GM18868 (cell line): ENCODE measurements at regions not wholly inside any gene's neighbourhood (a gene's known extent, or its start where the extent isn't known, plus 50 kb on each side); places are given as distances from the start of the nearest gene placed in this dataset.
"Not testable (repeated sequence)": the region's sequence is repeated elsewhere in the genome, so short reads cannot be mapped to it uniquely, and the experiment has no call there.

Experiments used
- ATAC-seq: cut with Tn5 transposase; IDR thresholded peaks from one replicate; pipeline ENCODE4 v1.9.1; 2021; ENCODE audit warnings: mild to moderate bottlenecking, moderate library complexity; ENCODE audit not compliant: unreplicated experiment

DNA sequence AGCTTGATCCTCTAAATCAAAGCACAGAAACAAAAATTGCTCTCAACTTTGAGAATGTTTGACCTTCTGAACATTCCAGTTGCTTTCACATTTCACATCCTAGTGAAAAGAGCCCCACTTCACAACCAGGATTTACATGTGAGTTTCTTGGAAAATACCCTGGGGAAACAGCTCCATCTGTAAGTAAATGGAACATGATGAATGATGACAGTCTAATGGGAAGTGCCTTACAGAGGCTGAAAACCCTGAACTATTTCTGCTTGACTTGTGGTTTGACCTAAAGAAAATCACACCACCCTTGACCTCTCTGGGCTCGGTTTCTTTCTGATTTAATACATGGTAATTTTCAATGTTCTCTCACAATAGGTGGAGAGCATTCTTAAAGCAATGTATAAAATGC is 499.4 kb upstream of the API5 start:
- no peak for ATAC-seq

DNA sequence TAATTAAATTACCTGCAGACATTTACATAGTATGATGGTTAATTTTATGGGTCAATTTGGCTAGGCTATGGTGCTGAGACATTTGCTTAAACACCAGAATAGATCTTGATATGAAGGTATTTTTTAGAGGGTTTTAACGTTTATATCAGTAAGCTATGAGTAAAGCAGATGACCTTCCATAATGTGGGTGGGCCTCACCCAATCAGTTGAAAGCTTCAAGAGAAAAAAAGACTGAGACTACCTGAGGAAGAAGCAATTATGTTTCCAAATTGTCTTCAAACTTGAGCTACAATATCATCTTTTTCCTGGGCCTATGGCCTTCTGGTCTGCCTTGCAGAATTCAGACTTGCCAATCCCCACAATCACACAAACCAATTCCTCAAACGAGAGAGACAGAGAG is 498.8 kb upstream of the API5 start:
- ATAC-seq, result no peak

DNA sequence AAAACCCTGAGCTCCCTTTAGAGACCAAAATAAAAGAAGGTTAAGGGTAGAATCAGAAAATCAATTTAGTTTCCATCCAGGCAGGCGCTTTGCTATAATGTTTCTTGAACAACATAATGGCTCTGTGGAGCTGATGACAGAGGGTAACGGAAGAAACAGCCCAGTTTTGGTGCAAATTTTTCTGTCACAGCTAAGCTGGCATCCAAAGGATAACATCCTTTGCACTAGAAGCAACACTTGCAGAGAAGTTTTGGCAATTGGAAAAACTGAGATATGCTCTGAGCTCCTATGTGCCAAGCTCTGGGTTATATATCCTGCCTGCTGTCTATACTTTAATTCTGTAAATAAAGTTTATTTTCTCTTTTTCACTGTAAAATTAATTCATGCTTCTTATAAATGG is 495.3 kb upstream of the API5 start:
- ATAC-seq, result no peak

DNA sequence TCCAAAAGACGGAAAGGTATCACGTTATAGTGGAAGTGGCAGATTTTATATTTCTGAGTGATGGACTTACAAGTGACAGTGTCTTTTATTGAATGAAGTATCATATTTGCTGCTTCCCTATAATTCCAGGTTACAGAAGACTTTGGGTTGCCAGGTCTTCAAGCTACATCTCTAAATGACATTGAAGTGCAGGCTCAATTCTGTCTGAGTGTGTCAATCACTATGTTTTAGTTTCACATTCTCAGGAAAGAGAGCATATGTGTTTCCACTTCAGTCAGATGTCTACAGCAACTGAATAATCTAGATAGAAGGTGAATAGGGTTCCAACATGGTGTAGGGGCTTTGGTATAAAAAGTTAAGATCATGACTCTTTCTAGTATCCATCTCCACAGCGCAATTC is 492.7 kb upstream of the API5 start:
- ATAC-seq, result no peak

DNA sequence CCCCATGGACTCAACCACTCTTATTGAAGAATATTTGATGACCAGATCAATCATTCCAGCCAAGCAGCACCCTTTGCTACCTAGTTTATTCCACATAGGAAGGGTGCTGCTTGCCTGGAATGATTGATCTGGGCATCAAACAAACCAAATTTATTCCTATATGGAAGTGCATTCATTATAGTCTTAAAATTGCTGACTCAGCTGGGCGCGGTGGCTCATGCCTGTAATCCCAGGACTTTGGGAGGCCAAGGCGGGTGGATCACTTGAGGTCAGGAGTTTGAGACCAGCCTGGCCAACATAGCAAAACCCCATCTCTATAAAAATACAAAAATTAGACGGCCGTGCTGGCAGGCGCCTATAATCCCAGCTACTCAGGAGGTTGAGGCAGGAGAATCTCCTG is 489.6 kb upstream of the API5 start:
- not testable (repeated sequence) for ATAC-seq

DNA sequence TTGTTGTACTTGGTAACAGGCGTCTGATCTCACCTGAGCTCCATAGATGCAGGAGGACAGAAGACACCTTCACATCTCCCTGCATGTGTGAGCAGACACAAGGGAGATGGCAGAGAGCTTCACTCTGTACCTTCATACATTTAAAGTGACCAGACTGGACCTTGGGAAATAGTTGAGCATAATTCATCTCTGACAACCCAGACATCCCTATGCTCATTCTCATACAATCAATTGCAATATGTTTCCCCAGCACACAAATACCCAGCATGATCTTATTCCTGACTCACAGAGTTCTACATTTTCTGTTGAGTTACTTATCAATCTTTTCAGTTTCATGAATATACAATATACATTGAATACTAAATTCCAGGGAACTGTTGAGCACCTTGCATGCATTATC is 488.2 kb upstream of the API5 start:
- ATAC-seq, result no peak

DNA sequence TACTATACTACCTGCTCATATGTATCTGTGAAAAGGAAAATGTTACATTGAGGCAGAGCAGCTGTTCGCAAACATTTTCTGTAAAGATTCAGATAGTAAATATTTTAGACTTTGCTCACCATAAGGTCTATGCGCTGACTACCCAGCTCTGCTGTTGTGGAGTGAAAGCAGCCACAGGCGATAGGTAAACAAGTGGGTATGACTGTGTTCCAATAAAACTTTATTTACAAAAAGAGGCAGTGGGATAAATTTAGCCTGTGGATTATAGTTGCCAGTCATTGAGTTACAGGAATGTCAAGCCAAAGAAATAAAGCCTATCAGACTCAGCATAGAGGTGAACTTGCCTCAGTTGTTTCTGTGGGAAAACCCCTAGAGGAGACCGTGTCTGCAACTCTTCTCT is 487.7 kb upstream of the API5 start:
- ATAC-seq, result no peak

DNA sequence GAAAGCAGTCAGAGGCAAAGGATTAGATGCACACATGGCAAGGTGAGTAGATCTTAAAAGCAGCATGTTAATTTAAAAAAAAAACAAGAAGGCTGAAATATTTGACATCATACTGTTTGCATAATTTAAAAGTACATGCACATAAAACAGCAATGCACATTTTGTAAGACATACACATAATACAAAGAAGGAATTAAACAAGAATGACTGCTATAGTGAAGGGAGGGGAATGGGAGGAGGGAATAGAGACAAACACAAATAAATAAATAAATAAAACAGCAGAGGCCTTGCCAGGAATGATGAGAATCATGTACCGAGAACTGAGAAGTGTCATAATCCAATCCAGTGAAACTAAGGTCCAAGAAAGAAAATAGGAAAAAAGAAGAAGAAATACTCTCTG is 486.2 kb upstream of the API5 start:
- no peak for ATAC-seq

DNA sequence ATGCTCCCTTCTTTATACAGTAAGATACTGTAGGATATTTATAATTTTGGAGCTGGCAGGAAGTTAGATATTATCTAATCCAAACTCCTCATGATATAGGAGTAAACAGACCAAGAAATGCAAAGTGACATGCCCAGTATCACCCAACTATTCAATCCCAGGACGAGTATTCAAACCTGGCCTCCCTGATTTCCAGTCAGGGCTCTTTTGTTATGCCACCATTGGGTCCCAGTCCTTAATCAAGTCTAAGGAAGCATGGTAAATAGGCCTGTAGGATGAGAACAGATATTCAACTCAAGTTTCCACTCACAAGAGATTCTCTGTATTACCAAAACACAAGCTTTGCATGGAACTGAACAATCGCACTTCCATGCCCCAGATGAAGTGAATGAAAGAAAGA is 484.0 kb upstream of the API5 start:
- no peak for ATAC-seq

DNA sequence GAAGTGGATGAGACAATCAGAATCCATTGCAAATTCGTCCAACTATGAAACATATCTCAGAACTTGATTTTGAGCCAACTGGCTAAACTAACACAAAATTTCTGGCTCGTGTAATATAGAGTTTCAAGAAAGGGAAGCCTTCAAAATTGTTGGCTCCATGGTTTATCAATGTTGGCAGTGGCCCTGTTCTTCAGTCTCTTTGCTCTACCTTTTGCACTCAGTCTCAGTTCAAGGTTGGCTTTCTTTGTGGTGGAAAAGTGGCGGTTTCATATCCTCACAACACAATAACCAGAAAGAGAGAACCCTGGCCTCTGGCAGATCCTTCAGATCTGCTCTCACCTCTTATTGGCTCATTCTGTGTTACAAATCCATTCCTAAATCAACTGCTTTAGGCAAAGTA is 473.8 kb upstream of the API5 start:
- ATAC-seq, result no peak

DNA sequence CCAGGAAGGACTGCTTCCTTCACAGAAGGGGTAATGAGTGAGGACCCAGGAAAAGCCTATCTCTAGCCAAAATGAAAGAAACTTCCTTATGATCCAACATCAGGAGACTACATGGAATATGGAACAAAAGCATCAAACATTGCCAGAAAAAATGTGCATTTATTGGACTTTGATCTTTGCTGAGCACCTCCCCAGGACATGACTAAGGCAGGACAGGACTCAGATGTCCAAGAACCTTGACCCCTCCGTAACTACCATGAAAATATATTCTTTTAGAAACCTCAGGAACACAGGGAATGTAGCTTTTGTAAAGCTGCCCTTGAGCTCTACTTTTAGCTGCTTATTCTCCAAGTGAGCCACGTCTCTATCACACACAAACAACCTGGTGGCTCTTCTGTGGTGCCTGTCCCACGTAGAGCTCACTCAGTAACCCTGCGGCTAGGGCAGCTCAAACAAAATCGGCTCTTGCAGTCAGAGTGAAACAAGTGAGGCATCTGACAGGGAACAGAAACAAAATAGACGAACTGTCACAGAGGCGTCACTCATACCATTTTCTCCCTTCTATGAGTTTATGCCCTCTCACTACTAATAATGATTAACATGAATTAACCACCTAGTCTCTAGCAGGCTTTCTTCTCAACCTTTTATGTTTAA is 471.5 kb upstream of the API5 start:
- ATAC-seq, result peak; percentile 75

DNA sequence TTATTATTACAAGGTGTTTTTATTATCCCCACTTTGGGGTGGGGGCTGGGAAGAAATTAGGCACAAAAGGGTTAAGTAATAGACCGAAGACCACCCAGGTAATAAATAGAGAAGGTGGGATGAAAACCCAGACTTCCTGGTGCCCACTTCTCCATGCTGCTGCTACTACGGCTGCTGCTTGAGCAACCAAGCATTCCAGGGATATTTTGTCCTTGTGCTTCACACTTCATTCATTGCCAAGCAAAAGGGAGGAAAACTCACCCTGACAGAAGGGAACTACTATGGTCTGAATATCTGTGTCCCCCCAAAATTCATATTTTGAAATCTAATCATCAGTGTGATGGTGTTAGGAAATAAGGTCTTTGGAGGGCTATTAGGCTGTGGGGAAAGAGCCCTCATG is 470.9 kb upstream of the API5 start:
- no peak for ATAC-seq

DNA sequence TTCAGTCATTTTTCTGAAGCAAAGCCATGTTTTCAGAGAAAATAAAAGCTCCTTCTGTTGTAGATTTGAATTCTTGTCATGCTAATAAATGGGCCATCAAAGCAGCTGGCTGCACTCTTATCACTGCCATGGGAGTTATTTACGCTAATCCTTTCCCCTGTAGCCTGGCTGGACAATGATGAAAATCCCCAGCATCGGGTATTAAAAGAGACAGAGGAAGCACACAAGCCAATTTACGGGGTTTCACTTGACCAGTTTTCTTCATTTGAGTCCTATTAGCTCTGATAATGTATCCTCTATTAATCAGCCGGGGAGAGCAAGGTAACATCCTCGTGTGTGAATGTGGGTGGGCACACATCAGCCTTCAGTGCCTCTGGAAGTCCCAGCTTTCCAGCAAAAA is 470.2 kb upstream of the API5 start:
- no peak for ATAC-seq

DNA sequence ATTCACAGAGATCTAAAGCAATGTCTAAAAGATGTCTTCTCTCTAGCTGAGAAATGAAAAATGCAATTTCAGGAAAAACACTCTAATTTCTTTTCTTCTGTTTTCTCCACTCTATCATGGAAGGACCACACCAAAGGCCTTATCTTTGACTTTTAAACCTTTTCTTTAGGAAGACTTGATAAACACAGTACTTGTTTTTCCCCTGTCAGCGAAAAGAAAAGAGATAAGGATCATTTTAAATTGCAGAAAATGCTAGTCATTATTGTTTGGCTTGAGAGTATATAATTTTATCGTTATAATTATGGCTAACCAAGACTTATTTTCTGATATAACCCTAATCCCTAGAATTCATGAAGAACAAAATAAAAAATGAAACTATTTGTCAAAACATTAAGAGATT is 462.4 kb upstream of the API5 start:
- no peak for ATAC-seq

DNA sequence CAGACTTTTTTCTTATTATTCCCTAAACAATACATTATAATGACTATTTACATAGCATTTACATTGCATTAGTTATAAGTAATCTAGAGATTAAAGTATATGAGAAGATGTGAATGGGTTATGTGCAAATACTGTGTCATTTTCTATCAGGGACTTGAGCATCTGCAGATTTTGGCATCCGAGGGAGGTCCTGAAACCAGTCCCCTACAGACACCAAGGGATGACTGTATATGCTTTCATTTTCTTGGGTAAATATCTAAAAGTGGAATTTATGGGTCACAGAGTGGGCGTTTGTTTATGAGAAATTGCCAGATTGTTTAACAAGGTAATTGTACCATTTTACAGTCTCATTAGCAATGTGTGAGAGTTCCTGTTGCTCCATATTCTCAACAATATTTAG is 454.5 kb upstream of the API5 start:
- ATAC-seq, result no peak

DNA sequence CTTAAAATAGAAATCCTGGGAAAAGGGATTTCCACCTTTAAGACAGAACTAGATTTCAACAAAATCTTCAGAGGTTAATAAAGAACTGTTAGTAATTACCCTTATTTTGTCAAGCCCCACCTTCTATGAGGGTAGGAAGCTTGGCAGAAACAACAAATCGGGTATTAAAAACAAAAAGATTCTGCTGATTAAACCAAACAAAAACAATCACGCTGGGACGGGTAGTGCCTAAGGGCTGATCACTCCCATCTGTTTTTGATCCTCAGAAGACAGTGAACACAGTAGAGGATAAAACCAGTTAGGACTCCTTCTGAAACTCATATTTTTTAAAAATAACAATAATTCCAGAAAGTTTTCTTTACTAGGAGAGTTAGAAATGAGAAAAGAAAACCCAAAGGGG is 441.3 kb upstream of the API5 start:
- no peak for ATAC-seq

DNA sequence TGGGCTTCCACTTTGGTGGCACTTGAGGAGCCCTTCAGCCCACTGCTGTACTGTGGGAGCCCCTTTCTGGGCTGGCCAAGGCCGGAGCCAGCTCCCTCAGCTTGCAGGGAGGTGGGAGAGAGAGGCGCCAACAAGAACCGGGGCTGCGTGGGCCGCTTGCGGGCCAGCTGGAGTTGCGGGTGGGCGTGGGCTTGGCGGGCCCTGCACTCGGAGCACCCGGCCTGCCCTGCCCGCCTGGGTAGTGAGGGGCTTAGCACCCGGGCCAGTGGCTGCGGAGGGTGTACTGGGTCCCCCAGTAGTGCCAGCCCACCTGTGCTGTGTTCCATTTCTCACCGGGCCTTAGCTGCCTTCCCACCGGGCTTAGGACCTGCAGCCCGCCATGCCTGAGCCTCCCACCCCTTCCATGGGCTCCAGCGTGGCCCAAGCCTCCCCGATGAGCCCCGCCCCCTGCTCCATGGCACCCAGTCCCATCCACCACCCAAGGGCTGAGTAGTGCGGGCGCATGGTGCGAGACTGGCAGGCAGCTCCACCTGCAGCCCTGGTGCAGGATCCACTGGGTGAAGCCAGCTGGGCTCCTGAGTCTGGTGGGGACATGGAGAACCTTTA is 437.9 kb upstream of the API5 start:
- ATAC-seq, result not testable (repeated sequence)

DNA sequence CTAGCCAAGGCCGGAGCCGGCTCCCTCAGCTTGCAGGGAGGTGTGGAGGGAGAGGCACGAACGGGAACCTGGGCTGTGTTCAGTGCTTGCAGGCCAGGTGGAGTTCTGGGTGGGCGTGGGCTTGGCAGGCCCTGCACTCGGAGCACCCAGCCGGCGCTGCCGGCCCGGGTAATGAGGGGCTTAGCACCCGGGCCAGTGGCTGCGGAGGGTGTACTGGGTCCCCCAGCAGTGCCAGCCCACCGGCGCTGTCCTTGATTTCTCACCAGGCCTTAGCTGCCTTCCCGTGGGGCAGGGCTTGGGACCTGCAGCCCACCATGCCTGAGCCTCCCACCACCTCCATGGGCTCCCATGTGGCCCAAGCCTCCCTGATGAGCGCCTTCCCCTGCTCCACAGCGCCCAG is 430.5 kb upstream of the API5 start:
- ATAC-seq, result not testable (repeated sequence)

DNA sequence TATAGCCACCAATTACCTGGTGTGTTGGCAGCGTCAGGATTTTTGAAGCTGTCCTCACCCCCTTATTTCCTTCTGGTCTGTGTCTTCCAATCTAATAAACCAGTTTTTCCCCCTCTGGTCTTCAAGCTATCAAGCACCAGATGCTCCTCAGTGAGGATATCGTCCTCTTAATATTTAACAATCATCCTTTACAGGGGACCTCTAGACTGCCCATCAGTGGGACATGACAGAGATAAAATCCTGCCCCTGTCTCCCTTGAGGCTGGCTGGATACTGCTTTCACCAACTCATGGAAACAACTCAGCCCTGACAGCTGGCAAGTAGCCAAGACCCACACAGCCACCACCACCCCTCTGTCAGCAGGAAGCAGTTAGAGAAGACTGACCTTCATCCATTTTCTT is 421.0 kb upstream of the API5 start:
- ATAC-seq, result no peak

DNA sequence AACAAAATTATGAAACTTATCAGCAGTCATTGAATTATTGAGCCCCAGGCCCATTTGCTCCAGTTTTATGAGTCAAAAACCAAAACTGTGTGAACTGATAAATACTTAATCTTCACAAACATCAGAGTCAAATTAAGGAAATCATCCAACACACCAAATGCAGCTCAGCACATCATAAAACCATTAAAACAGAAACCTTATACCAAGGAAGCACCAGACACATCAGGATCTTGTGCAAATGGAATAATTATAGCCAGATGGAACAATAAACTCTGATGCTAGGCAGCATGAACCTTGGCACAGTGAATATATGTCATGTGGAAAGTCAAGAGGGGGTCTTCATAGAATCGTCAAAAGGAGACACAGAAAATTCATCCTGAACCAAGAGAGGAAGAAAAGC is 410.7 kb upstream of the API5 start:
- no peak for ATAC-seq

DNA sequence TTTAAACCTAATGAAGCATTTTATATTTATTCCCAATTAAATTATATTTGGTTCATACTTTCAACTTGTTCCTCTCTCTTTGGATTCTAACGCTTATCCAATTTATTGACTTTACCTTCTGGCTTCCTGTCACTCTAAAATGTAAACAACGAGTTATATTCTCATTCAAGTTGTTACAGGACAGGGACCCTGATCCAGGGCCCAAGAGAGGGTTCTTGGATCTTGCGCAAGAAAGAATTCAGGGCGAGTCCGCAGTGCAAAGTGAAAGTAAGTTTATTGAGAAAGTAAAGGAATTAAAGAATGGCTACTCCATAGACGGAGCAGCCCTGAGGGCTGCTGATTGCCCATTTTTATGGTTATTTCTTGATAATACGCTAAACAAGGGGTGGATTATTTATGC is 405.6 kb upstream of the API5 start:
- ATAC-seq, result no peak

DNA sequence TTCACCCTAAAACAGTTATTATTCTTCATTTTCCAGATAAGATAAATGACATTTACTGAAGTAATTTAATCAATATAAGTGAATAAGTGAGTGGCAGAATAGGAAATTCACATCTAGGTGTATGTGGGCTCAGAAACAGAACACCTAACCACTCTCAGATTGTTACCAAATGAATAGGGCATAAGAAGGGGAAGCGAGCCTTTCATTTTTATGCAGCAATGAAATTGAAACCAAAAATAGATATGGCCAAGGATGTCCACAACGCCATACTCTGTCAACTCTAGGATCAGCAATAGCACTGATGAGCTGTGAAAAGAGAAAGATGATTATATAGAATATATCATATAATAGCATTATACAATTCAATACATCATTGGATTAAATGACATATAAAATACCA is 398.1 kb upstream of the API5 start:
- ATAC-seq, result peak; percentile 81

DNA sequence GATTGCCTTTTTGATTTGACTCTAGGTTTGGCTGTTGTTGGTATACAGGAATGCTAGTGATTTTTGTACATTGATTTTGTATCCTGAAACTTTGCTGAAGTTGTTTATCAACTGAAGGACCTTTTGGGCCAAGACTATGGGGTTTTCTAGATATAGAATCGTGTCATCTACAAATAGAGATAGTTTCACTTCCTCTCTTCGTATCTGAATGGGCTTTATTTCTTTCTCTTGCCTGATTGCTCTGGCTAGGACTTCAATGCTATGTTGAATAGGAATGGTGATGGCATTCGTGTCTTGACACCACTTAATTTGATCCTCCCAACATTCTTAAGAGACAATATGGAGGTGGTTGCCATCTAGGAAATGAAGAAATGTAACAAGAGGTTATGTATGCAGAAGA is 388.1 kb upstream of the API5 start:
- no peak for ATAC-seq
